SK-N-MC (cell line): ENCODE measurements at regions not wholly inside any gene's neighbourhood (a gene's known extent, or its start where the extent isn't known, plus 50 kb on each side); places are given as distances from the start of the nearest gene placed in this dataset.

Experiments used
- EZH2 ChIP-seq: fragments of 200-600 bp; sonication (generic); IDR thresholded peaks from one replicate; pipeline ENCODE4 v1.6.1; 2017; ENCODE audit warnings: antibody characterized with exemption
- POLR2AphosphoS5 ChIP-seq: IDR thresholded peaks from 2 replicates; pipeline ENCODE4 v1.6.1; 2012; ENCODE audit warnings: mild to moderate bottlenecking, low read depth, low read length, borderline replicate concordance

- TF ChIP-seq EZH2 (no peak), POLR2AphosphoS5 (no peak)
Observed at GRCh38 chr14:59004012-59004411, 184.5 kb upstream of the DAAM1 start.
